ENCODE measurements at regions not wholly inside any gene's neighbourhood (a gene's known extent, or its start where the extent isn't known, plus 50 kb on each side); places are given as distances from the start of the nearest gene placed in this dataset.

GRCh38 chr5:60444661-60445360 lies 255.2 kb downstream of the DEPDC1B start:
- 34 to 41% (median 37%) methylated on average over 5 of the region's 5 CpGs for WGBS, 3 donors
- no peaks in the 10 kb centered on the region for H3K36me3 ChIP-seq

GRCh38 chr5:60439552-60439951 lies 260.4 kb downstream of the DEPDC1B start:
- TF ChIP-seq POLR2A (IDR thresholded peaks at IDR 0.05) (no peak), EP300 (IDR thresholded peaks at IDR 0.05) (no peak), CTCF (IDR thresholded peaks at IDR 0.05) (no peak)
- no peak overlapping the region for H3K4me3 ChIP-seq
- H3K9me3 ChIP-seq, result no peaks in the 10 kb centered on the region
- no peaks in the 10 kb centered on the region for H3K4me1 ChIP-seq (ENCODE audit: insufficient read depth)
- no peaks in the 10 kb centered on the region for H3K36me3 ChIP-seq
- no peak overlapping the region for H3K27ac ChIP-seq
- no peak for DNase-seq
- no peaks in the 10 kb centered on the region for H3K27me3 ChIP-seq
- intact Hi-C loops (cut with DNase I), result no loop called here
- WGBS, 3 donors, result 89 to 95% (median 93%) methylated on average over 1 of the region's 1 CpG

More at GRCh38 chr5:60444661-60445360, 255.2 kb downstream of the DEPDC1B start:
- no peak for DNase-seq
- Histone ChIP-seq H3K4me1 (ENCODE audit: insufficient read depth) (no peaks in the 10 kb centered on the region), H3K27ac (no peak overlapping the region), H3K4me3 (no peak overlapping the region), H3K27me3 (no peaks in the 10 kb centered on the region), H3K9me3 (no peaks in the 10 kb centered on the region)
- intact Hi-C loops (cut with DNase I), result no loop called here
- no peak for TF ChIP-seq CTCF (IDR thresholded peaks at IDR 0.05)
- TF ChIP-seq EP300 (IDR thresholded peaks at IDR 0.05), result no peak
- TF ChIP-seq POLR2A (IDR thresholded peaks at IDR 0.05), result no peak

- H3K36me3 ChIP-seq, result no peaks in the 10 kb centered on the region
- TF ChIP-seq POLR2A (IDR thresholded peaks at IDR 0.05), result no peak
- TF ChIP-seq EP300 (IDR thresholded peaks at IDR 0.05), result no peak
- no peak for TF ChIP-seq CTCF (IDR thresholded peaks at IDR 0.05)
- H3K4me1 ChIP-seq (ENCODE audit: insufficient read depth), result no peaks in the 10 kb centered on the region
- no peak overlapping the region for H3K27ac ChIP-seq
- intact Hi-C loops (cut with DNase I), result no loop called here
- no peak overlapping the region for H3K4me3 ChIP-seq
- H3K9me3 ChIP-seq, result no peaks in the 10 kb centered on the region
- DNase-seq, result no peak
- no peaks in the 10 kb centered on the region for H3K27me3 ChIP-seq
Observed at GRCh38 chr5:60437308-60437707, 262.7 kb downstream of the DEPDC1B start.

- no peaks in the 10 kb centered on the region for H3K9me3 ChIP-seq
- no peak for DNase-seq
- H3K27ac ChIP-seq, result no peak overlapping the region
- H3K4me1 ChIP-seq (ENCODE audit: insufficient read depth), result no peaks in the 10 kb centered on the region
- H3K4me3 ChIP-seq, result no peak overlapping the region
- no peaks in the 10 kb centered on the region for H3K27me3 ChIP-seq
- 67 to 73% (median 70%) methylated on average over 2 of the region's 2 CpGs for WGBS, 3 donors
- intact Hi-C loops (cut with DNase I), result no loop called here
- TF ChIP-seq CTCF (IDR thresholded peaks at IDR 0.05) (no peak), EP300 (IDR thresholded peaks at IDR 0.05) (no peak), POLR2A (IDR thresholded peaks at IDR 0.05) (no peak)
- H3K36me3 ChIP-seq, result no peaks in the 10 kb centered on the region
Observed at GRCh38 chr5:60436518-60436917, 263.4 kb downstream of the DEPDC1B start.
